Mammary epithelial cell (primary cell): ENCODE measurements at regions not wholly inside any gene's neighbourhood (a gene's known extent, or its start where the extent isn't known, plus 50 kb on each side); places are given as distances from the start of the nearest gene placed in this dataset.

Experiments used
- CTCF ChIP-seq, 2 donors: IDR thresholded peaks in 1 of 2; conservative IDR thresholded peaks in 1 of 2; 2 replicates each; pipeline ENCODE4 v1.5.1; 2011 to 2012; ENCODE audit warnings: inconsistent platforms in 2 of 2, low read length in 2 of 2, mild to moderate bottlenecking in 2 of 2, control low read depth in 1 of 2, low read depth in 1 of 2; ENCODE audit not compliant: insufficient read depth in 1 of 2; ENCODE audit errors: extremely low read depth in 1 of 2
- EZH2 ChIP-seq: IDR thresholded peaks from 2 replicates; pipeline ENCODE4 v1.6.1; 2012; ENCODE audit warnings: low read length, inconsistent platforms, borderline replicate concordance

- TF ChIP-seq EZH2: no peak
- no peak for TF ChIP-seq CTCF (conservative IDR thresholded peaks at IDR 0.05 in 1 of 2, IDR thresholded peaks at IDR 0.05 in 1 of 2; ENCODE audit: extremely low read depth in 1 of 2, insufficient read depth in 1 of 2, low read depth in 1 of 2, low read length in 2 of 2)
Observed at GRCh38 chr6:142635130-142635529, 309.8 kb downstream of the HIVEP2 start.
